ENCODE measurements at regions not wholly inside any gene's neighbourhood (a gene's known extent, or its start where the extent isn't known, plus 50 kb on each side); places are given as distances from the start of the nearest gene placed in this dataset.

DNA sequence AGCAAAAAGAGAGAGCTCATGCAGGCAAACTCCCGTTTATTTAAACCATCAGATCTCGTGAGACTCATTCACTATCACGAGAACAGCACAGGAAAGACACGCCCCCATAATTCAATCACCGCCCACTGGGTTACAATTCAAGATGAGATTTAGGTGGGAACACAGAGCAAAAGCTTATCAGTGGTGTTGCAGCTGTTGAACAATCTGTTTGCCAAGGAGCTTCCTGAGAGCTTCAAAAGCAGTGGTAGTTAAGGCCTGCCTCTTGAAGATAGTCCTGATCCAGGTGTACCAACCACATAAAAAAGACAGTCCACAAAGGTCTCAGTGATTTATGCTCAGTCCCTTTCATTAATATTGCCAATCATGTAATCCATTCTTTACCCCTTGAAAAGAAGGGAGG, 269.4 kb upstream of the IRAK1BP1 start:
- H2BK5ac ChIP-seq (ENCODE audit: low read depth, low read length, poor library complexity, severe bottlenecking) = no peak overlapping the region
- no peak overlapping the region for H4K8ac ChIP-seq (ENCODE audit: low read length)
- H3K4me3 ChIP-seq (ENCODE audit: insufficient read depth in 1 of 2, low read depth in 1 of 2, low read length in 2 of 2) = no peak overlapping the region
- no peaks in the 10 kb centered on the region for H3K27me3 ChIP-seq (ENCODE audit: control insufficient read depth in 1 of 2, insufficient read depth in 1 of 2, low read length in 2 of 2)
- H2AK5ac ChIP-seq (ENCODE audit: low read length, severe bottlenecking) = peak overlapping the region; percentile 83
- H3K4ac ChIP-seq (ENCODE audit: low read depth in 1 of 2, low read length in 2 of 2) = no peak overlapping the region
- H3K9me3 ChIP-seq (ENCODE audit: control insufficient read depth, low read length) = no peaks in the 10 kb centered on the region
- H3K14ac ChIP-seq (ENCODE audit: low read length in 2 of 2) = no peak overlapping the region
- no peak overlapping the region for H2BK12ac ChIP-seq (ENCODE audit: low read length in 2 of 2)
- no peaks in the 10 kb centered on the region for H3K36me3 ChIP-seq (ENCODE audit: control insufficient read depth in 1 of 2, insufficient read depth in 2 of 2, low read depth in 1 of 2, low read length in 2 of 2)
- no peak overlapping the region for H2AFZ ChIP-seq (ENCODE audit: low read depth, low read length)
- H2BK120ac ChIP-seq (ENCODE audit: low read depth, low read length) = no peak overlapping the region
- no peak for DNase-seq
- peaks cover 2% of the 10 kb centered on the region for H3K4me1 ChIP-seq (ENCODE audit: control insufficient read depth, insufficient read depth, low read depth, low read length)
- no peaks in the 10 kb centered on the region for H3K79me1 ChIP-seq (replicated peaks; ENCODE audit: low read length, poor library complexity, severe bottlenecking)
- H3K23ac ChIP-seq (ENCODE audit: low read length in 2 of 2) = no peak overlapping the region
- peak overlapping the region; percentile 95 for H3K27ac ChIP-seq (ENCODE audit: low read length, poor library complexity, severe bottlenecking)
- no peak overlapping the region for H3K9ac ChIP-seq (ENCODE audit: low read length)
- no peak overlapping the region for H4K91ac ChIP-seq (ENCODE audit: low read length)
- no peak overlapping the region for H3K4me2 ChIP-seq (ENCODE audit: low read length, poor library complexity, severe bottlenecking)
- H2BK15ac ChIP-seq (ENCODE audit: low read depth, poor library complexity, severe bottlenecking) = no peak overlapping the region
- WGBS = 89% methylated on average over 5 of the region's 5 CpGs
- H3K18ac ChIP-seq (ENCODE audit: low read depth in 1 of 2, low read length in 2 of 2) = no peak overlapping the region

- H3K14ac ChIP-seq (ENCODE audit: low read length in 2 of 2) = no peak overlapping the region
- no peak overlapping the region for H3K4ac ChIP-seq (ENCODE audit: low read depth in 1 of 2, low read length in 2 of 2)
- no peaks in the 10 kb centered on the region for H3K27me3 ChIP-seq (ENCODE audit: control insufficient read depth in 1 of 2, insufficient read depth in 1 of 2, low read length in 2 of 2)
- no peak overlapping the region for H4K91ac ChIP-seq (ENCODE audit: low read length)
- no peak overlapping the region for H3K9ac ChIP-seq (ENCODE audit: low read length)
- H3K27ac ChIP-seq (ENCODE audit: low read length, poor library complexity, severe bottlenecking) = peak overlapping the region; percentile 84
- no peaks in the 10 kb centered on the region for H3K79me1 ChIP-seq (replicated peaks; ENCODE audit: low read length, poor library complexity, severe bottlenecking)
- no peak overlapping the region for H4K8ac ChIP-seq (ENCODE audit: low read length)
- no peak overlapping the region for H3K4me3 ChIP-seq (ENCODE audit: insufficient read depth in 1 of 2, low read depth in 1 of 2, low read length in 2 of 2)
- peak; percentile 76 for DNase-seq
- H3K18ac ChIP-seq (ENCODE audit: low read depth in 1 of 2, low read length in 2 of 2) = no peak overlapping the region
- WGBS = 0% methylated on average over 1 of the region's 1 CpG
- H3K9me3 ChIP-seq (ENCODE audit: control insufficient read depth, low read length) = no peaks in the 10 kb centered on the region
- no peak overlapping the region for H2BK5ac ChIP-seq (ENCODE audit: low read depth, low read length, poor library complexity, severe bottlenecking)
- H3K4me2 ChIP-seq (ENCODE audit: low read length, poor library complexity, severe bottlenecking) = no peak overlapping the region
- peaks cover 2% of the 10 kb centered on the region for H3K4me1 ChIP-seq (ENCODE audit: control insufficient read depth, insufficient read depth, low read depth, low read length)
- no peak overlapping the region for H3K23ac ChIP-seq (ENCODE audit: low read length in 2 of 2)
- H2AFZ ChIP-seq (ENCODE audit: low read depth, low read length) = no peak overlapping the region
- no peak overlapping the region for H2AK5ac ChIP-seq (ENCODE audit: low read length, severe bottlenecking)
- H2BK120ac ChIP-seq (ENCODE audit: low read depth, low read length) = no peak overlapping the region
- H3K36me3 ChIP-seq (ENCODE audit: control insufficient read depth in 1 of 2, insufficient read depth in 2 of 2, low read depth in 1 of 2, low read length in 2 of 2) = no peaks in the 10 kb centered on the region
- no peak overlapping the region for H2BK12ac ChIP-seq (ENCODE audit: low read length in 2 of 2)
- no peak overlapping the region for H2BK15ac ChIP-seq (ENCODE audit: low read depth, poor library complexity, severe bottlenecking)
Observed at GRCh38 chr6:78598966-78599365, 268.4 kb upstream of the IRAK1BP1 start.

GRCh38 chr6:78599526-78599925, 267.8 kb upstream of the IRAK1BP1 start:
- no peak overlapping the region for H3K9ac ChIP-seq (ENCODE audit: low read length)
- no peak overlapping the region for H2AFZ ChIP-seq (ENCODE audit: low read depth, low read length)
- H3K27me3 ChIP-seq (ENCODE audit: control insufficient read depth in 1 of 2, insufficient read depth in 1 of 2, low read length in 2 of 2) = no peaks in the 10 kb centered on the region
- H3K14ac ChIP-seq (ENCODE audit: low read length in 2 of 2) = no peak overlapping the region
- 44% methylated on average over 2 of the region's 2 CpGs for WGBS
- no peak overlapping the region for H4K8ac ChIP-seq (ENCODE audit: low read length)
- DNase-seq = peak; percentile 4
- H3K4me3 ChIP-seq (ENCODE audit: insufficient read depth in 1 of 2, low read depth in 1 of 2, low read length in 2 of 2) = no peak overlapping the region
- no peak overlapping the region for H3K4ac ChIP-seq (ENCODE audit: low read depth in 1 of 2, low read length in 2 of 2)
- H3K9me3 ChIP-seq (ENCODE audit: control insufficient read depth, low read length) = no peaks in the 10 kb centered on the region
- no peak overlapping the region for H2BK120ac ChIP-seq (ENCODE audit: low read depth, low read length)
- H3K27ac ChIP-seq (ENCODE audit: low read length, poor library complexity, severe bottlenecking) = peak overlapping the region; percentile 84
- H3K4me2 ChIP-seq (ENCODE audit: low read length, poor library complexity, severe bottlenecking) = no peak overlapping the region
- H3K4me1 ChIP-seq (ENCODE audit: control insufficient read depth, insufficient read depth, low read depth, low read length) = peaks cover 2% of the 10 kb centered on the region
- no peak overlapping the region for H2BK12ac ChIP-seq (ENCODE audit: low read length in 2 of 2)
- H4K91ac ChIP-seq (ENCODE audit: low read length) = no peak overlapping the region
- no peak overlapping the region for H3K23ac ChIP-seq (ENCODE audit: low read length in 2 of 2)
- peak overlapping the region; percentile 83 for H2AK5ac ChIP-seq (ENCODE audit: low read length, severe bottlenecking)
- no peaks in the 10 kb centered on the region for H3K36me3 ChIP-seq (ENCODE audit: control insufficient read depth in 1 of 2, insufficient read depth in 2 of 2, low read depth in 1 of 2, low read length in 2 of 2)
- no peak overlapping the region for H2BK15ac ChIP-seq (ENCODE audit: low read depth, poor library complexity, severe bottlenecking)
- no peaks in the 10 kb centered on the region for H3K79me1 ChIP-seq (replicated peaks; ENCODE audit: low read length, poor library complexity, severe bottlenecking)
- H2BK5ac ChIP-seq (ENCODE audit: low read depth, low read length, poor library complexity, severe bottlenecking) = no peak overlapping the region
- no peak overlapping the region for H3K18ac ChIP-seq (ENCODE audit: low read depth in 1 of 2, low read length in 2 of 2)

- no peak overlapping the region for H3K23ac ChIP-seq (ENCODE audit: low read length in 2 of 2)
- H3K4me2 ChIP-seq (ENCODE audit: low read length, poor library complexity, severe bottlenecking) = peak overlapping the region; percentile 9
- H3K9ac ChIP-seq (ENCODE audit: low read length) = peak overlapping the region; percentile 34
- H3K27me3 ChIP-seq (ENCODE audit: control insufficient read depth in 1 of 2, insufficient read depth in 1 of 2, low read length in 2 of 2) = no peaks in the 10 kb centered on the region
- H3K4me3 ChIP-seq (ENCODE audit: insufficient read depth in 1 of 2, low read depth in 1 of 2, low read length in 2 of 2) = peak overlapping the region in 1 of 2 experiments; percentile 65
- no peak overlapping the region for H3K4ac ChIP-seq (ENCODE audit: low read depth in 1 of 2, low read length in 2 of 2)
- H2AFZ ChIP-seq (ENCODE audit: low read depth, low read length) = no peak overlapping the region
- no peak overlapping the region for H4K91ac ChIP-seq (ENCODE audit: low read length)
- H3K9me3 ChIP-seq (ENCODE audit: control insufficient read depth, low read length) = no peaks in the 10 kb centered on the region
- no peaks in the 10 kb centered on the region for H3K79me1 ChIP-seq (replicated peaks; ENCODE audit: low read length, poor library complexity, severe bottlenecking)
- H3K4me1 ChIP-seq (ENCODE audit: control insufficient read depth, insufficient read depth, low read depth, low read length) = peaks cover 2% of the 10 kb centered on the region
- no peak overlapping the region for H2BK15ac ChIP-seq (ENCODE audit: low read depth, poor library complexity, severe bottlenecking)
- H4K8ac ChIP-seq (ENCODE audit: low read length) = no peak overlapping the region
- H3K14ac ChIP-seq (ENCODE audit: low read length in 2 of 2) = no peak overlapping the region
- 2% methylated on average over 2 of the region's 2 CpGs for WGBS
- peak overlapping the region; percentile 77 for H3K27ac ChIP-seq (ENCODE audit: low read length, poor library complexity, severe bottlenecking)
- no peak overlapping the region for H2BK5ac ChIP-seq (ENCODE audit: low read depth, low read length, poor library complexity, severe bottlenecking)
- no peak overlapping the region for H2BK12ac ChIP-seq (ENCODE audit: low read length in 2 of 2)
- no peak overlapping the region for H2AK5ac ChIP-seq (ENCODE audit: low read length, severe bottlenecking)
- DNase-seq = peak; percentile 62
- no peak overlapping the region for H2BK120ac ChIP-seq (ENCODE audit: low read depth, low read length)
- no peak overlapping the region for H3K18ac ChIP-seq (ENCODE audit: low read depth in 1 of 2, low read length in 2 of 2)
- H3K36me3 ChIP-seq (ENCODE audit: control insufficient read depth in 1 of 2, insufficient read depth in 2 of 2, low read depth in 1 of 2, low read length in 2 of 2) = no peaks in the 10 kb centered on the region
Observed at GRCh38 chr6:78605909-78606446, 261.4 kb upstream of the IRAK1BP1 start.

Data from mesenchymal stem cell (in vitro differentiated cells and primary cell).